ENCODE measurements at regions not wholly inside any gene's neighbourhood (a gene's known extent, or its start where the extent isn't known, plus 50 kb on each side); places are given as distances from the start of the nearest gene placed in this dataset.

- TF ChIP-seq CTCF (IDR thresholded peaks at IDR 0.05): no peak
- no peak for TF ChIP-seq POLR2A (IDR thresholded peaks at IDR 0.05)
Measured at GRCh38 chr13:26495750-26496149, 61.7 kb upstream of the WASF3 start.

All from right lobe of liver (tissue), 4 donors.